BLaER1 treated with 17β-estradiol and CSF1 and Interleukin-3, amounts not matched to agents 10 nM and 100 nM (cell line): ENCODE measurements at regions not wholly inside any gene's neighbourhood (a gene's known extent, or its start where the extent isn't known, plus 50 kb on each side); places are given as distances from the start of the nearest gene placed in this dataset.

ENCODE experiments used
- H3K27ac ChIP-seq, 11 experiments: shearing (Covaris generic); formaldehyde crosslinking; 2 replicates each; pipeline ENCODE4 v1.8.1; 2022
- H3K27me3 ChIP-seq, 11 experiments: shearing (Covaris generic); formaldehyde crosslinking; 2 replicates each; pipeline ENCODE4 v1.8.1; 2022
- H3K36me3 ChIP-seq, 11 experiments: shearing (Covaris generic); formaldehyde crosslinking; 2 replicates each; pipeline ENCODE4 v1.8.1; 2022
- H3K4me1 ChIP-seq, 10 experiments: shearing (Covaris generic); formaldehyde crosslinking; 2 replicates each; pipeline ENCODE4 v1.8.1; 2022
- H3K4me2 ChIP-seq, 11 experiments: shearing (Covaris generic); formaldehyde crosslinking; 2 replicates each; pipeline ENCODE4 v1.8.1; 2022
- H3K4me3 ChIP-seq, 10 experiments: shearing (Covaris generic); formaldehyde crosslinking; 2 replicates each; pipeline ENCODE4 v1.8.1; 2022
- H3K9ac ChIP-seq, 11 experiments: shearing (Covaris generic); formaldehyde crosslinking; 2 replicates each; pipeline ENCODE4 v1.8.1; 2022
- H3K9me3 ChIP-seq, 11 experiments: shearing (Covaris generic); formaldehyde crosslinking; replicated peaks in 1 of 11; 2 replicates each; pipeline ENCODE4 v1.8.1; 2022
- H4K20me1 ChIP-seq, 11 experiments: shearing (Covaris generic); formaldehyde crosslinking; 2 replicates each; pipeline ENCODE4 v1.8.1; 2022
- Cebpa-rat ChIP-seq, 11 experiments: shearing (Covaris generic); IDR thresholded peaks; 2 replicates each; pipeline ENCODE4 v1.8.1; 2022

GRCh38 chr17:12389421-12389820, 276.3 kb upstream of the MYOCD start:
- no peak overlapping the region for H3K4me3 ChIP-seq
- H3K27ac ChIP-seq, result no peak overlapping the region
- no peaks in the 10 kb centered on the region for H3K27me3 ChIP-seq
- no peaks in the 10 kb centered on the region; a peak in 1 of 22 replicates for H3K9me3 ChIP-seq
- no peaks in the 10 kb centered on the region for H4K20me1 ChIP-seq
- no peak for TF ChIP-seq Cebpa-rat (IDR thresholded peaks at IDR 0.05)
- H3K4me2 ChIP-seq, result no peak overlapping the region
- peaks cover 0 to 7% (median 0%) of the 10 kb centered on the region in 10 experiments; a peak in 2 of 20 replicates for H3K4me1 ChIP-seq
- H3K9ac ChIP-seq, result no peak overlapping the region
- no peaks in the 10 kb centered on the region for H3K36me3 ChIP-seq

- Histone ChIP-seq H3K9ac (no peak overlapping the region), H3K4me2 (no peak overlapping the region)
These were observed 275.1 kb upstream of the MYOCD start for GRCh38 chr17:12390631-12391030.

GRCh38 chr17:12391468-12391867, 274.2 kb upstream of the MYOCD start:
- Histone ChIP-seq H3K9ac (no peak overlapping the region), H3K4me1 (peaks cover 0 to 1% (median 0%) of the 10 kb centered on the region in 10 experiments; a peak in 2 of 20 replicates), H3K36me3 (no peaks in the 10 kb centered on the region), H3K27ac (no peak overlapping the region), H4K20me1 (no peaks in the 10 kb centered on the region), H3K27me3 (no peaks in the 10 kb centered on the region), H3K4me3 (no peak overlapping the region), H3K4me2 (no peak overlapping the region), H3K9me3 (no peaks in the 10 kb centered on the region; a peak in 2 of 22 replicates)
- TF ChIP-seq Cebpa-rat (IDR thresholded peaks at IDR 0.05), result no peak

More at GRCh38 chr17:12390631-12391030, 275.1 kb upstream of the MYOCD start:
- H3K4me1 ChIP-seq, result peaks cover 0 to 7% (median 0%) of the 10 kb centered on the region in 10 experiments; a peak in 2 of 20 replicates
- no peak overlapping the region for H3K27ac ChIP-seq
- H3K36me3 ChIP-seq, result no peaks in the 10 kb centered on the region
- H4K20me1 ChIP-seq, result no peaks in the 10 kb centered on the region
- no peak overlapping the region for H3K4me3 ChIP-seq
- no peaks in the 10 kb centered on the region; a peak in 1 of 22 replicates for H3K9me3 ChIP-seq
- H3K27me3 ChIP-seq, result no peaks in the 10 kb centered on the region
- no peak for TF ChIP-seq Cebpa-rat (IDR thresholded peaks at IDR 0.05)

- Histone ChIP-seq H3K27ac (no peak overlapping the region), H3K4me1 (no peaks in the 10 kb centered on the region), H3K4me3 (no peak overlapping the region), H3K9ac (no peak overlapping the region), H3K9me3 (peaks cover 0 to 4% (median 0%) of the 10 kb centered on the region in 11 experiments; a peak in 4 of 22 replicates), H3K4me2 (no peak overlapping the region), H4K20me1 (no peaks in the 10 kb centered on the region), H3K36me3 (no peaks in the 10 kb centered on the region), H3K27me3 (no peaks in the 10 kb centered on the region)
- no peak for TF ChIP-seq Cebpa-rat (IDR thresholded peaks at IDR 0.05)
These were observed 269.8 kb upstream of the MYOCD start for GRCh38 chr17:12395733-12396354.

- H3K36me3 ChIP-seq, result no peaks in the 10 kb centered on the region
- no peaks in the 10 kb centered on the region for H3K4me1 ChIP-seq
- peaks cover 0 to 4% (median 0%) of the 10 kb centered on the region in 11 experiments; a peak in 3 of 22 replicates for H3K9me3 ChIP-seq
- H3K27ac ChIP-seq, result no peak overlapping the region
- TF ChIP-seq Cebpa-rat (IDR thresholded peaks at IDR 0.05), result no peak
- H3K4me2 ChIP-seq, result no peak overlapping the region
- no peaks in the 10 kb centered on the region for H3K27me3 ChIP-seq
- H3K9ac ChIP-seq, result no peak overlapping the region
- no peak overlapping the region for H3K4me3 ChIP-seq
- H4K20me1 ChIP-seq, result no peaks in the 10 kb centered on the region
These were observed 267.1 kb upstream of the MYOCD start for GRCh38 chr17:12398441-12399051.

- no peak for TF ChIP-seq Cebpa-rat (IDR thresholded peaks at IDR 0.05)
- no peaks in the 10 kb centered on the region for H4K20me1 ChIP-seq
- H3K4me3 ChIP-seq, result no peak overlapping the region
- H3K27ac ChIP-seq, result no peak overlapping the region
- H3K9ac ChIP-seq, result no peak overlapping the region
- no peaks in the 10 kb centered on the region for H3K9me3 ChIP-seq
- no peaks in the 10 kb centered on the region for H3K36me3 ChIP-seq
- no peaks in the 10 kb centered on the region for H3K27me3 ChIP-seq
- H3K4me2 ChIP-seq, result no peak overlapping the region
- no peaks in the 10 kb centered on the region for H3K4me1 ChIP-seq
These were observed 262.6 kb upstream of the MYOCD start for GRCh38 chr17:12402963-12403622.

- Histone ChIP-seq H3K9me3 (no peaks in the 10 kb centered on the region), H3K9ac (no peak overlapping the region), H3K4me3 (no peak overlapping the region), H4K20me1 (no peaks in the 10 kb centered on the region), H3K27me3 (no peaks in the 10 kb centered on the region), H3K4me2 (no peak overlapping the region), H3K4me1 (no peaks in the 10 kb centered on the region), H3K36me3 (no peaks in the 10 kb centered on the region), H3K27ac (no peak overlapping the region)
- no peak for TF ChIP-seq Cebpa-rat (IDR thresholded peaks at IDR 0.05)
These were observed 261.8 kb upstream of the MYOCD start for GRCh38 chr17:12403881-12404398.

GRCh38 chr17:12406623-12407215, 259.0 kb upstream of the MYOCD start:
- no peaks in the 10 kb centered on the region for H4K20me1 ChIP-seq
- H3K36me3 ChIP-seq, result no peaks in the 10 kb centered on the region
- TF ChIP-seq Cebpa-rat (IDR thresholded peaks at IDR 0.05), result no peak
- H3K4me3 ChIP-seq, result no peak overlapping the region
- H3K9ac ChIP-seq, result no peak overlapping the region
- H3K27ac ChIP-seq, result no peak overlapping the region
- no peaks in the 10 kb centered on the region for H3K4me1 ChIP-seq
- H3K4me2 ChIP-seq, result no peak overlapping the region
- no peaks in the 10 kb centered on the region for H3K27me3 ChIP-seq
- H3K9me3 ChIP-seq, result no peaks in the 10 kb centered on the region
